Esophagus squamous epithelium (tissue), 5 donors: ENCODE measurements at regions not wholly inside any gene's neighbourhood (a gene's known extent, or its start where the extent isn't known, plus 50 kb on each side); places are given as distances from the start of the nearest gene placed in this dataset.
"Not testable (repeated sequence)": the region's sequence is repeated elsewhere in the genome, so short reads cannot be mapped to it uniquely, and the experiment has no call there.

Source experiments
- DNase-seq: peaks from one replicate; lab custom pipeline; 2025; lab: John Stamatoyannopoulos, UW
- H3K27ac ChIP-seq, 4 donors: fragments of 200-600 bp; sonication (generic); one replicate each; pipeline ENCODE4 v1.5.1; 2016 to 2019; ENCODE audit warnings: mild to moderate bottlenecking in 1 of 4
- H3K27me3 ChIP-seq, 4 donors: fragments of 200-600 bp; sonication (generic); 1 replicate in 3 of 4; 2 replicates in 1 of 4; pipeline versions ENCODE4 v1.5.1 to v1.6.0; 2017 to 2021; ENCODE audit warnings: antibody characterized with exemption in 1 of 4
- H3K36me3 ChIP-seq, 3 donors: fragments of 200-600 bp; sonication (generic); one replicate each; pipeline ENCODE4 v1.5.1; 2016 to 2019
- H3K4me1 ChIP-seq, 3 donors: fragments of 200-600 bp; sonication (generic); one replicate each; pipeline ENCODE4 v1.5.1; 2017 to 2019
- H3K4me3 ChIP-seq, 4 donors: fragments of 200-600 bp; sonication (generic); 1 replicate in 3 of 4; 2 replicates in 1 of 4; pipeline ENCODE4 v1.5.1; 2016 to 2019; ENCODE audit warnings: mild to moderate bottlenecking in 2 of 4, moderate library complexity in 1 of 4
- H3K9me3 ChIP-seq, 3 donors: fragments of 200-600 bp; sonication (generic); one replicate each; pipeline ENCODE4 v1.5.1; 2016 to 2019
- CTCF ChIP-seq, 6 experiments: fragments of 450-650 bp in 4 of 6; fragments of 200-600 bp in 2 of 6; sonication (generic) in 2 of 6; IDR thresholded peaks; one replicate each; pipeline ENCODE4 v1.5.1; 2016 to 2019; ENCODE audit warnings: antibody characterized with exemption in 6 of 6, mild to moderate bottlenecking in 4 of 6, moderate library complexity in 4 of 6
- POLR2A ChIP-seq, 4 donors: fragments of 450-650 bp; IDR thresholded peaks; one replicate each; pipeline ENCODE4 v1.6.1; 2017; ENCODE audit warnings: antibody characterized with exemption in 4 of 4, mild to moderate bottlenecking in 4 of 4, moderate library complexity in 3 of 4
- WGBS, 2 donors: methylation state at CpG; one replicate each; pipeline ENCODE4 v1.1.5; 2018; 5-methylcytosine and 5-hydroxymethylcytosine counted together
- intact Hi-C: fragments of 100-400 bp; cut with DNase I; formaldehyde crosslinking; loops from one replicate; pipeline ENCODE4 v1.15.0; 2022
- donor health status: DM: yes; HTN: yes; CAD: no.

- no peaks in the 10 kb centered on the region for H3K4me1 ChIP-seq
- H3K27ac ChIP-seq, result no peak overlapping the region
- H3K27me3 ChIP-seq, result no peaks in the 10 kb centered on the region
- intact Hi-C loops, result no loop called here
- DNase-seq, result no peak
- H3K4me3 ChIP-seq, result no peak overlapping the region
- peaks cover 0 to 8% (median 0%) of the 10 kb centered on the region in 3 donors for H3K9me3 ChIP-seq
- 21 to 50% methylated on average over 1 of the region's 1 CpG for WGBS, 2 donors
- no peak for TF ChIP-seq CTCF (IDR thresholded peaks at IDR 0.05)
- no peaks in the 10 kb centered on the region for H3K36me3 ChIP-seq
These were observed 782.6 kb upstream of the CHORDC1 start for GRCh38 chr11:91005458-91005857.

GRCh38 chr11:90997241-90997640 is 774.4 kb upstream of the CHORDC1 start:
- WGBS, 2 donors, result 46 to 49% methylated on average over 3 of the region's 3 CpGs
- no peaks in the 10 kb centered on the region for H3K36me3 ChIP-seq
- H3K4me3 ChIP-seq, result no peak overlapping the region
- no peaks in the 10 kb centered on the region for H3K9me3 ChIP-seq
- H3K27ac ChIP-seq, result no peak overlapping the region
- no peaks in the 10 kb centered on the region for H3K4me1 ChIP-seq
- intact Hi-C loops, result no loop called here
- H3K27me3 ChIP-seq, result no peaks in the 10 kb centered on the region
- TF ChIP-seq CTCF (IDR thresholded peaks at IDR 0.05) (no peak), POLR2A (IDR thresholded peaks at IDR 0.05) (no peak)
- no peak for DNase-seq

GRCh38 chr11:90972159-90972558 is 749.3 kb upstream of the CHORDC1 start:
- H3K4me3 ChIP-seq, H3K9me3 ChIP-seq, H3K27ac ChIP-seq, H3K27me3 ChIP-seq, DNase-seq, H3K36me3 ChIP-seq, intact Hi-C loops, H3K4me1 ChIP-seq: not testable (repeated sequence)
- WGBS, 2 donors, result 76% methylated on average over 6 of the region's 22 CpGs; no CpG with 5 or more reads in 1 of the 2 donors

- Histone ChIP-seq H3K4me3 (no peak overlapping the region), H3K27me3 (no peaks in the 10 kb centered on the region), H3K27ac (no peak overlapping the region), H3K36me3 (no peaks in the 10 kb centered on the region), H3K4me1 (no peaks in the 10 kb centered on the region), H3K9me3 (no peaks in the 10 kb centered on the region)
- DNase-seq, result no peak
- no peak for TF ChIP-seq POLR2A (IDR thresholded peaks at IDR 0.05)
- no peak for TF ChIP-seq CTCF (IDR thresholded peaks at IDR 0.05)
- intact Hi-C loops, result no loop called here
These were observed 725.1 kb upstream of the CHORDC1 start for GRCh38 chr11:90947930-90948329.

- Histone ChIP-seq H3K36me3 (no peaks in the 10 kb centered on the region), H3K27me3 (no peaks in the 10 kb centered on the region), H3K4me3 (no peak overlapping the region), H3K4me1 (no peaks in the 10 kb centered on the region), H3K9me3 (no peaks in the 10 kb centered on the region), H3K27ac (no peak overlapping the region)
- WGBS, 2 donors, result 33 to 40% methylated on average over 1 of the region's 1 CpG
- no peak for DNase-seq
- intact Hi-C loops, result no loop called here
- TF ChIP-seq CTCF (IDR thresholded peaks at IDR 0.05) (no peak), POLR2A (IDR thresholded peaks at IDR 0.05) (no peak)
These were observed 707.4 kb upstream of the CHORDC1 start for GRCh38 chr11:90930252-90930651.

GRCh38 chr11:90919332-90919731 is 696.5 kb upstream of the CHORDC1 start:
- H3K9me3 ChIP-seq, result no peaks in the 10 kb centered on the region
- H3K27ac ChIP-seq, result no peak overlapping the region
- no peaks in the 10 kb centered on the region for H3K36me3 ChIP-seq
- no peaks in the 10 kb centered on the region for H3K4me1 ChIP-seq
- no peaks in the 10 kb centered on the region for H3K27me3 ChIP-seq
- 28 to 31% methylated on average over 2 of the region's 2 CpGs for WGBS, 2 donors
- intact Hi-C loops, result no loop called here
- no peak for DNase-seq
- H3K4me3 ChIP-seq, result no peak overlapping the region
- TF ChIP-seq POLR2A (IDR thresholded peaks at IDR 0.05), result no peak
